GM18502 (cell line): ENCODE measurements at regions not wholly inside any gene's neighbourhood (a gene's known extent, or its start where the extent isn't known, plus 50 kb on each side); places are given as distances from the start of the nearest gene placed in this dataset.

Source experiments
- ATAC-seq: cut with Tn5 transposase; IDR thresholded peaks from one replicate; pipeline ENCODE4 v1.9.1; 2021; ENCODE audit warnings: mild to moderate bottlenecking; ENCODE audit not compliant: unreplicated experiment, poor library complexity

- ATAC-seq: no peak
Measured at GRCh38 chr10:89829262-89829886, 128.0 kb downstream of the KIF20B start.

DNA sequence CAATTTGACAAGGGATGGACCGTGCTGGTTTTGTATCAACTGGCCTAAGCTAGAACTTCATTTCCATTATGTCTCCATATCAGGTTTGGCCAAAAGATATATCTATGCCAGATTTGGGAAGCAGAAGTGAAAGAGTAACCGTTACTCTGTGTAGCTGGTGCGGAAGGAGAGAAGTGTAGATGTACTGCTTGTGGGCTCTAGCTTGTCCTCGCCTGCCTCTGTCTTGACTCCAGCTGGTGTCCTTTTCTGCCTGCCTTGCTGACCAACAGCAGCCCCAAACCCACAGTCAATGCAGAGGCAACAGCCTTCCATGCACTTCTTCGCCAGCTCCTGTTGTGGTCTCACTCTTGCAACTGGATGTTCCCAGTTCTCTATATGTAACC lies 128.5 kb downstream of the KIF20B start:
- no peak for ATAC-seq

GRCh38 chr10:89830624-89831023 lies 129.2 kb downstream of the KIF20B start:
- ATAC-seq: no peak

- no peak for ATAC-seq
Measured at GRCh38 chr10:89836840-89837164, 135.4 kb downstream of the KIF20B start.

GRCh38 chr10:89837165-89838043 lies 136.0 kb downstream of the KIF20B start:
- ATAC-seq: peak; percentile 69

DNA sequence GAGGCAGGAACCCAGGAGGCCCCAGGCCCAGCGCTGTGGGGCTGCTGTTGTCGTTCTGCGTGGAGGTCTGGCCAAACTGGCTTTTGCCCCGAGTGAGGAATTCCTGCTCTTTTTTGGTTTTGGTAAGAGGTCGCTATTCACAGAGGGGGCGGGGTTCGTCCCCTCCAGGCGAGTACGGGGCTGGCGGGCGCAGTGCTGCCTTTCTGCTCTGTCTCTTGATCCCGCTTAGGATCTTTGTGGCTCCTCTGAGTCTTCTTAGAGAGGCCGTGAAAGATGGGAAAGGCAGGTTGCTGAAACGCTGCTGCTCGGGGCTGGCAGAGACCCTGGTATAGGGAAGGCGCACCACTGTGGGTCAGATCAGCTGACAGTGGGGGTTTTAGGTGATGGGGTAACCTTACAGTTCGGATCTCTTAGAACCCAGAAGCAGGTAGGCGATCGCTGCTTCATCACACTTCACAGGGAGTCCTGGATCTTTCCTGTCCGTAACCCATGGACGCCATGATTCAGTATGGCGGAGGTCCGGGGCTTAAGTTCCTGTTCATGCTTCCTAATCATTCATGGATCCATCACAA lies 136.7 kb downstream of the KIF20B start:
- no peak for ATAC-seq

DNA sequence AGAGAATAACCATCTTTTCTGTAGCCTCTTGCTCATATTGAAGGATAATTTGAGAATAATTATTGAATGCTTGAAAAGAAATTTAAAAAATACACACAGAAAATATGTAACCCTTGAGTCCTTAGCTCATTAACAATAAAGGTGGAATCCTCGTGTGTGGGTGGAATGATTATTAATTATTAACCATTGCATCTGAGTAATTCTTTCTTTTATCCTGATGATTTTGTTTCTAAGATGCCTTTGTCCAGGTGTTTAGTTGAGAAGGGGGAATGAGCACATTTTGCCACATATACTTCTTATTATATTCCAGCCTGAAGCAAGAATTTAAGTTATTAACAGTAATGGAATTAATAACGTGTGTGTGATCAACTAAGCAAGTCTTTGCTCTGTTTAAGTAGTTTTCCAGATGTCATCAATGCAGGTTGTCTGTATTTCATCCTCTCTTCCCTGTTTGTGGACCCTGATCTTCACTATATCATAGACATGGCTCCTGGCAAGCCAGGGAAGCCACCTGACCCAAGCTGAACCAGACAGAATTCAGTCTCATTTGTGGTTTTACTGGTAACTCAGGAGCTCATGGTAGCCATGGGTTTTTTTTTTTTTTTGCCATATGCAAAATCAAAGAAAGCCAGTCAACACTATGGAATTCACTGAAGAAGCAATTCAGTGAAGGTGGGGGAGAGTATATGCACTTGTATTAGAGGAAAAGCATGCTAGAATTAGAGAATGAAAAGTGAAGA lies 144.3 kb downstream of the KIF20B start:
- no peak for ATAC-seq

GRCh38 chr10:89846281-89846630 lies 144.9 kb downstream of the KIF20B start:
- no peak for ATAC-seq

GRCh38 chr10:89846786-89847185 lies 145.4 kb downstream of the KIF20B start:
- ATAC-seq: no peak

DNA sequence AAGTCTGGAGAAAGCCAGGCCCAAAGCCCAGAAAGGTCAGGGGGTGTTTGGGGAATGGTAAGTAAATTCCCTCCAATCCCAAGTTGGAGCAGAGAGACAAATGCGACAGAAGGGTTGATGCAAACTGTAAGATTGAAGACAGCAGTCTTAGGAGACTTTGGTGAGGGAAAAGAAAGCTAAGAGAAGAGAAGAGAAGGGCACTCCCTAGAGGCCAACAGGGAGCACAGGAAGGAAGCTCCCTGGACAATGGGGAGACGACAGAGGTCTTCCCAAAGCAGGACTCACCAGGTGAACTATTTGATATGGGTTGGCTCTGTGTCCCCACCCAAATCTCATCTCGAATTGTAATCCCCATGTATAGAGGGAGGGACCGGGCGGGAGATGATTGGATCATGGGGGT lies 151.5 kb downstream of the KIF20B start:
- no peak for ATAC-seq

DNA sequence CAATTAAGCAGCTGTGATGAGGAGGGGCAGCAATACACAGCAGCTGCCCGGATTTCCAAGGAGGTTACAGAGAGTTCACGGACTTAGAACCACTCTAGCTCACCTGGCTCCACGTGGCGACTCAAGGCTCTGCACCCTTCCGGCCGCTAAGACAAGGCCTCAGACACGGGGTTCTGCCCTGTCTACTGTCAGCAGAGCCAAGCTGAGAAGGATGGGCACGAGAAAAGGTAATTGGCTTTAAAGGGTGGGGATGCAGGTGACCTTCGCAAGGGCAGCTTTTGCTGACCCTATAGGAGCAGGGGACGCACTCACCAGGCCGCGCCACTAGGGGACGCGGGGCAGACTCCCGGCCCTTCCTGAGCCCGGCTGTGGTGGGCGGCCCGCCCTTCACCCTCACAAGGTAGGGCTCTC lies 152.4 kb downstream of the KIF20B start:
- ATAC-seq: no peak

GRCh38 chr10:89857431-89858042 lies 156.1 kb downstream of the KIF20B start:
- no peak for ATAC-seq

GRCh38 chr10:89861199-89861573 lies 159.8 kb downstream of the KIF20B start:
- ATAC-seq: no peak

- no peak for ATAC-seq
Measured at GRCh38 chr10:89861584-89862301, 160.4 kb downstream of the KIF20B start.

DNA sequence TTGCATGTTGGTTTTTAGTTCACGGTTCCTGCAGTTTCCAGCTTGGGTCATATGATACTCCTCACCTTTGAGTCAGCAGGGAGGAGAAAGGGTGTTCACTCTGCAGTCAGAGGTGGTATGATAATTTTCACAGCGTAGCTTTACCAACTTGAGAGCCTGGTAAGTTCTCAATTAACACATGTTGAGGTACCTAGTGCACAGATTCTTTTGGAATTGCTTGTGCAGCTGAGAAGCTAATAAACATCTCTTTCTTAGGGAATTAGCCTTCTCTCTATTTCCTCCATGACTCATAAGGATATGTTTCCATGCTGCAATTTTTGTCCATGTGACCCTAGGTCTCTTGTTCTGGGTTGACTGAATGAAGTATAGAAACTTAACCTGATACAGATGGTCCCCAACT lies 166.6 kb downstream of the KIF20B start:
- ATAC-seq: no peak

GRCh38 chr10:89869180-89869579 lies 167.8 kb downstream of the KIF20B start:
- ATAC-seq: no peak

DNA sequence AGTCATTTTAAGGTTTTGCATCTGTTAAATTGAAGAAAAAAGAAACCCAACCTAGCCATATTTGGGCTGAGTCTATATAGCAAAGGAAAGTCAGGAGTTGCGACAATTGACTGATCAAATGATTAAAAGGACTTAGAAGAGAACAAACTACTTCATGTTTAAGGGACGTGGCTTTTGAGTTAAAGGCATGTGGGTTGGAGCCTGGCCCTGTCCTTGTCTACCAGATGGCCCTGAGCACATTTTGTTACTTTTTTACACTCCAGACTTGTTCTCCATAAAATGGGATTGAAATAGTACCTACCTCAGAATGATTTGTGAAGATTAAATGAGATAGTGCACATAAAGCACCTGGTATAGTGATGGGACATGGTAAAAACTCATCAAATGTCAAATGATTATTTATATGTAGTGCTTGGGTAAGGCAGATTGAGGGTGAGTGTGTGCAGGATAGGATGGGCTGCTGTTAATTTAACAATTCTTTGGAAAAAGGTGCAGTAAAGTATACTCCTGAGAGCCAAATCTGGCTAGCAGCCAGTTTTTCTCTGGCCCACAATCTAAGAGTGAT lies 168.3 kb downstream of the KIF20B start:
- no peak for ATAC-seq

- no peak for ATAC-seq
Measured at GRCh38 chr10:89870936-89871335, 169.5 kb downstream of the KIF20B start.

GRCh38 chr10:89873055-89873454 lies 171.7 kb downstream of the KIF20B start:
- peak; percentile 80 for ATAC-seq

- ATAC-seq: no peak
Measured at GRCh38 chr10:89875557-89875956, 174.2 kb downstream of the KIF20B start.
